Epithelial cell of proximal tubule (primary cell): ENCODE measurements at regions not wholly inside any gene's neighbourhood (a gene's known extent, or its start where the extent isn't known, plus 50 kb on each side); places are given as distances from the start of the nearest gene placed in this dataset.

ENCODE experiments used
- DNase-seq: peaks from one replicate; pipeline ENCODE4 v3.0.0-alpha.2; 2011; ENCODE audit warnings: low read depth
- H3K4me3 ChIP-seq: 2 replicates; pipeline ENCODE4 v1.5.1; 2011; ENCODE audit warnings: low read depth, mild to moderate bottlenecking, low read length
- TF ChIP-seq, protein P1 (sequence below): conservative IDR thresholded peaks from 2 replicates; pipeline ENCODE4 v1.5.1; 2012; ENCODE audit warnings: low read depth, mild to moderate bottlenecking, low read length

- no peak for DNase-seq
- TF ChIP-seq, protein P1, sequence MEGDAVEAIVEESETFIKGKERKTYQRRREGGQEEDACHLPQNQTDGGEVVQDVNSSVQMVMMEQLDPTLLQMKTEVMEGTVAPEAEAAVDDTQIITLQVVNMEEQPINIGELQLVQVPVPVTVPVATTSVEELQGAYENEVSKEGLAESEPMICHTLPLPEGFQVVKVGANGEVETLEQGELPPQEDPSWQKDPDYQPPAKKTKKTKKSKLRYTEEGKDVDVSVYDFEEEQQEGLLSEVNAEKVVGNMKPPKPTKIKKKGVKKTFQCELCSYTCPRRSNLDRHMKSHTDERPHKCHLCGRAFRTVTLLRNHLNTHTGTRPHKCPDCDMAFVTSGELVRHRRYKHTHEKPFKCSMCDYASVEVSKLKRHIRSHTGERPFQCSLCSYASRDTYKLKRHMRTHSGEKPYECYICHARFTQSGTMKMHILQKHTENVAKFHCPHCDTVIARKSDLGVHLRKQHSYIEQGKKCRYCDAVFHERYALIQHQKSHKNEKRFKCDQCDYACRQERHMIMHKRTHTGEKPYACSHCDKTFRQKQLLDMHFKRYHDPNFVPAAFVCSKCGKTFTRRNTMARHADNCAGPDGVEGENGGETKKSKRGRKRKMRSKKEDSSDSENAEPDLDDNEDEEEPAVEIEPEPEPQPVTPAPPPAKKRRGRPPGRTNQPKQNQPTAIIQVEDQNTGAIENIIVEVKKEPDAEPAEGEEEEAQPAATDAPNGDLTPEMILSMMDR = no peak
- no peak overlapping the region for H3K4me3 ChIP-seq
These were observed 69.4 kb downstream of the ARL4A start for GRCh38 chr7:12756821-12757220.

DNA sequence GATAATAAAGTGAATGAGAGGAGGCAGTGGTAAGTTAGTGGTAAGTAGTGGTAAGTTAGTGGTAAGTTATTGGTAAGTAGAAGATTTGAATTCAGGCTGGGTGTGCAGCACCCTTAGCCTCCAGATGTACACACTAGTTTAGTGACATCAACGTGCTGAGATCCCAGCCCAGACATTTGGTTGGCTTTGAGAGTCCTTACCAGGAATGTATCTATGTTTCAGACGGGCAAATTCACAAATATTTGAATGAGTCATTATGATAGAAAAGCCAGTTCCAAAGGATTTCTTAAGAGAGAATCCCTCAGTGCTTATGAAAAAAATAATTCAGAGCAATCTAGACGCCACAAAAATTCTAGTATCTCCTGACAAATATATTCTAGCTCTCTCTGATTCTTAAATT, 70.0 kb downstream of the ARL4A start:
- no peak for DNase-seq
- no peak overlapping the region for H3K4me3 ChIP-seq
- TF ChIP-seq, protein P1 = no peak

DNA sequence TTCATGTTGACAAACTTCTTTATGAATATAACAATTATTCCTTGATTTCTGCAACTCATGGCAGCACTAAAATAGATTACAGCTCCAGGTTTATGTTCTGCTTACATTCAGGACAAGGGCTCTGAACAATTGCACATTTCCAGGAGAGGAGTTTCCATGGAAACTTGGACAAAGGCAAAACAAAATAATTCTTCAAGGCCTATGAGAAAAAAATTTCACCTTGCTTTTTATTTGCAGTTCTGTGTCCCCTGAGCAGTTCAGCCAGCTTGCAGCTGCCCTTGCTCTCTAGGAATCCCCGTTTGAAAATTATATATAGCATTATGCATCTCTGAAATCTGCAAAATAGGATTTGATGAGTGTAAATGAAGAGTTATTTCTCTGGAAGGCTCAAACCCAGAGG, 71.7 kb downstream of the ARL4A start:
- TF ChIP-seq, protein P1 = no peak
- H3K4me3 ChIP-seq = no peak overlapping the region
- no peak for DNase-seq

DNA sequence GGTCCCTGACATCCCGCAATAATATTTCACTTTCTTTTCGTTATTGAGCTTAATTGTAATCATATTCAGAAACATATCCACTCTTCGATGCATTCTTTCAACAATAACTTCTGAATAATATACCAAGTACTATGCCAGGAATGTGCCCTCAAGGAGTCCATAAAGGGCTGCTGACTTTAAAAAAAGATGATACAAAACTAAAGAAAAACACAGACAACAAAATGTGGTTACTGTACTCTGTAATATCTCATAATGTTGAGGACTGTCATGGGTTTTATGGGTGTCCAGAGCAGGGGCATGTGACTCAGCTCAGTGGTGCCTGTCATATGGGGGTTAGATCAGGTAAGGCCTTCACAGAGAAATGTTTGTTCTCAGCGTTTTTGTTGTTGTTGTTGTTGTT, 73.7 kb downstream of the ARL4A start:
- TF ChIP-seq, protein P1 = no peak
- DNase-seq = no peak
- H3K4me3 ChIP-seq = no peak overlapping the region

DNA sequence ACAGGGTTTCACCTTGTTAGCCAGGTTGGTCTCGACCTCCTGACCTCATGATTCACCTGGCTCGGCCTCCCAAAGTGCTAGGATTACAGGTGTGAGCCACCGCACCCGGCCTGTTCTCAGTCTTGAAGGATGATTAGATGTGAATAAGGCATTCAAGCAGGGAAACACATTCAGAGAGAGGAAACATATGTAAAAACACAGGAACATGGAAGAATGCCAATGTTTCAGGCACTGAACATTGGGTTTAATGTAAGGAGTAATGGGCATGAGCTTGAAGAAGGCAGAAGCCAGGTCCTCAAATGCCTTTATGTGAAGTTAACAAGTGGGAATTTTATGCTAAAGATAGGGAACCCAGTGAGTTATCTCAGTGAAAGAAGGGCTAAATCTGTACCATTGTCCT, 74.3 kb downstream of the ARL4A start:
- TF ChIP-seq, protein P1 = no peak
- H3K4me3 ChIP-seq = no peak overlapping the region
- DNase-seq = no peak

GRCh38 chr7:12764458-12764891, 77.0 kb downstream of the ARL4A start:
- no peak for DNase-seq
- TF ChIP-seq, protein P1 = no peak
- H3K4me3 ChIP-seq = no peak overlapping the region

DNA sequence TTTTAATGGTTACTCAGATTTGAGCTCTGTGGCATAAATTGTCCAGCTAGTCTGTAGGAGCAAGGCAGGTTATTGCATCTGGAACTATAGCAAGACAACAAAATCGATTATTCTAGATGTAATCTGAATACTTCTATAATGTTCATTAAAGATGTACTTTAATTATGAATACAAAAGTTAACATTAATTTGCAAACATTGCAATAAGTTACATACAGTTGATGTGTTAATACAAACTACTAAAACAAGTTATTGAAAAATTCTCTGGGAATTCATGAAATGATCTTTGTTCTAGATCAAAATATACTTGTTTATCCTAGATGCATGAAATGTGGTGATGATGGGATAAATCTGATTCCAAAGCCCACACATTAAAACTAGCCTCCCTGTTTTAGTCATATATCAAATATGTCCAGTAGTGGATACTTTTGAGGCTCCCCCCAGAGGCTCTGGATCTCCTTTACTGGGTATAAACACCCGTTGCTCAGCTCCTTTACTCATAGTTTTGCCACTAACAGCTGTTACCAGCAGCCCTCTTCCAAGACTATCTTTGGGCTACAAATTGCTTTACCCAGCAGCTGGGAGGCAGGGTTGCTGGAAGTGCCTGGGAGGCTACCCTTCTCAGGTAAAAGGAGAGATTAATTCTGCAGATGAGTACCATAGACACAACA, 78.1 kb downstream of the ARL4A start:
- DNase-seq = no peak
- no peak overlapping the region for H3K4me3 ChIP-seq
- TF ChIP-seq, protein P1 = no peak
